SK-N-MC (cell line): ENCODE measurements at regions not wholly inside any gene's neighbourhood (a gene's known extent, or its start where the extent isn't known, plus 50 kb on each side); places are given as distances from the start of the nearest gene placed in this dataset.

Experiments used
- EZH2 ChIP-seq: fragments of 200-600 bp; sonication (generic); IDR thresholded peaks from one replicate; pipeline ENCODE4 v1.6.1; 2017; ENCODE audit warnings: antibody characterized with exemption
- FOXP2 ChIP-seq: optimal IDR thresholded peaks from 2 replicates; pipeline ENCODE3; 2011; ENCODE audit warnings: mild to moderate bottlenecking, moderate library complexity; ENCODE audit not compliant: insufficient read depth; ENCODE audit errors: extremely low read length, control extremely low read depth
- POLR2AphosphoS5 ChIP-seq: IDR thresholded peaks from 2 replicates; pipeline ENCODE4 v1.6.1; 2012; ENCODE audit warnings: mild to moderate bottlenecking, low read depth, low read length, borderline replicate concordance

GRCh38 chr15:58329211-58329610 is 102.6 kb upstream of the LIPC start:
- no peak for TF ChIP-seq POLR2AphosphoS5
- no peak for TF ChIP-seq EZH2
- TF ChIP-seq FOXP2, result no peak
